Mammary epithelial cell (primary cell): ENCODE measurements at regions not wholly inside any gene's neighbourhood (a gene's known extent, or its start where the extent isn't known, plus 50 kb on each side); places are given as distances from the start of the nearest gene placed in this dataset.

Experiments used
- CTCF ChIP-seq, 2 donors: IDR thresholded peaks in 1 of 2; conservative IDR thresholded peaks in 1 of 2; 2 replicates each; pipeline ENCODE4 v1.5.1; 2011 to 2012; ENCODE audit warnings: inconsistent platforms in 2 of 2, low read length in 2 of 2, mild to moderate bottlenecking in 2 of 2, control low read depth in 1 of 2, low read depth in 1 of 2; ENCODE audit not compliant: insufficient read depth in 1 of 2; ENCODE audit errors: extremely low read depth in 1 of 2
- EZH2 ChIP-seq: IDR thresholded peaks from 2 replicates; pipeline ENCODE4 v1.6.1; 2012; ENCODE audit warnings: low read length, inconsistent platforms, borderline replicate concordance

- TF ChIP-seq CTCF (conservative IDR thresholded peaks at IDR 0.05 in 1 of 2, IDR thresholded peaks at IDR 0.05 in 1 of 2; ENCODE audit: extremely low read depth in 1 of 2, insufficient read depth in 1 of 2, low read depth in 1 of 2, low read length in 2 of 2) (no peak), EZH2 (no peak)
These were observed 132.7 kb downstream of the KLF13 start for GRCh38 chr15:31459400-31459748.
